Cardiac fibroblast (primary cell): ENCODE measurements at regions not wholly inside any gene's neighbourhood (a gene's known extent, or its start where the extent isn't known, plus 50 kb on each side); places are given as distances from the start of the nearest gene placed in this dataset.
A peak's percentile ranks its signal among the peaks of the same experiment; 100 is the strongest.

Source experiments
- DNase-seq, 2 donors: peaks; one replicate each; pipeline versions ENCODE4 v3.0.0 to v3.0.0-alpha.2; 2010; ENCODE audit warnings: low read depth in 2 of 2
- H3K4me3 ChIP-seq, 2 donors: replicated peaks in 1 of 2; 1 replicate in 1 of 2; 2 replicates in 1 of 2; pipeline ENCODE4 v1.5.1; 2011; ENCODE audit warnings: low read depth in 2 of 2, low read length in 2 of 2, mild to moderate bottlenecking in 2 of 2, moderate library complexity in 1 of 2
- CTCF ChIP-seq: IDR thresholded peaks from one replicate; pipeline ENCODE4 v1.5.1; 2011; ENCODE audit warnings: low read depth, mild to moderate bottlenecking, low read length, inconsistent platforms

- H3K4me3 ChIP-seq, result no peak overlapping the region
- no peak for DNase-seq
- TF ChIP-seq CTCF, result no peak
Observed at GRCh38 chr13:44664308-44664707, 88.2 kb upstream of the TSC22D1 start.

GRCh38 chr13:44662515-44662914 is 86.4 kb upstream of the TSC22D1 start:
- H3K4me3 ChIP-seq, result no peak overlapping the region
- no peak for DNase-seq
- no peak for TF ChIP-seq CTCF

DNA sequence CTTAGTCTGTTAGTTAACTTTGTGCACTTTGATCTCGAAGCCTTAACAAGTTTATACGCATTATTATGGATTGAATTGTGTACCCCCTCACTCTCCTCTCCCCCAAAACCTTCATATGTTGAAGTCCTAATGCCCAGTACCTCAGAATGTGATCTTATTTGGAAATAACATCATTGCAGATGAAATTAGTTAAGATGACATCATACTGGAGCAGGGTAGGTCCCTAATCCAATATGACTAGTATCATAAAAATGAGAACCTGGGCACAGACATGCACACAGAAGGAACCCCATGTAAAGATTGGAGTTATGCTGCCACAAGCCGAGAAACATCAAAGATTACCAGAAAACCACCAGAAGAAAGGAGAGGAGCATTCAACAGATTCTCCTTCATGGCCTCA is 85.8 kb upstream of the TSC22D1 start:
- no peak overlapping the region for H3K4me3 ChIP-seq
- no peak for TF ChIP-seq CTCF
- no peak for DNase-seq

DNA sequence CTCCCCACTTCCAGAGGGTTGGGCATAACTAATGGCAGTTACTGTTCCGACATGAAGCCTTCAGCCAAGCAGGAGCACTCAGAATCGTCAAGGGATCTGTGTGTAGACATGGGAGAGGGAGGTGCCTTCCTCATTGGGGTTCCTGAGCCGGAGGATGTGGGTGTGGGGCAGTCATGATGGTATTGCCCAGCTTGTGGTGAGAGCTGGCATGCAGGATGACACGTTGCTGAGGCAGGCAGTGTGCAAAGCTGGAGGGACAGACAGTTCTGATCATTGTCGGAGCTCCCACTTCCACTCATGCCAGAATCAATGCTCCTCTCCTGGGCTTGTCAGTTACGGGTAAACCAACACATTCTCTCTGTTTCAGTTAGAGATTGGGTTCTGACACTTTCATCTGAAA is 83.9 kb upstream of the TSC22D1 start:
- no peak for TF ChIP-seq CTCF
- H3K4me3 ChIP-seq, result no peak overlapping the region
- peak in 1 of 2 donors; percentile 23 for DNase-seq

DNA sequence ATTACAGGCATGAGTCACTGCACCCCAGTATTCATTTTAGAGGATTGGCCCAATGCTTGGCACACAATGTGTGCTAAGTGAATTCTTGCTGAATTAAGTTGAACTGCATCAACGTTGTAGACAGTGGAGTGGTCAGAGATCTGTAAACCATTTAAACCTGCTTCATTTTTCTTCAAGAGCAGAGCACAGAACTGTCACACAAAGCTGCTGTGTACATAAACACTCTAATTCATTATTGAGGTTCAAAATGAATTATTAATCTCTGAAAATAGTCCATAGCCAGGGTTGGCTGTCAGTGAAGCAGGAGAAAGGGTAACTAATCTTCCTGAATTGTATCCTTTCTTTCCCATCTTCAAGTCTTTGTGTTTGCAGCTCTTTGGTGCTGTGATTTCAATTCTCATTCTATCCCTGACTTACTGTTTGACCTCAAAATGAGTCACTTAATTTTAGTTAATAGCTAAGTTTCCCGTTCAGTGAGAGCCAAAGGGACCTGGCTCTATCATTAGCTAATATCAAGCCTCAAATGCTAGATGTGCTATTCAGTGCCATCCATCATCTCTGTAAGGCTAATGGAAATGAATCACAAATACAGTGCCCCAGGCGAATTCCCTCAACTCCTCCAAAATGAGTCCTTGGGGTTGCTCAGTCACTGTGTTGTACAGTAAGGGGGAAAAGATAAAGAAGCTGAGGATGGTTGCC is 77.0 kb upstream of the TSC22D1 start:
- DNase-seq, result no peak
- no peak overlapping the region for H3K4me3 ChIP-seq
- TF ChIP-seq CTCF, result no peak

DNA sequence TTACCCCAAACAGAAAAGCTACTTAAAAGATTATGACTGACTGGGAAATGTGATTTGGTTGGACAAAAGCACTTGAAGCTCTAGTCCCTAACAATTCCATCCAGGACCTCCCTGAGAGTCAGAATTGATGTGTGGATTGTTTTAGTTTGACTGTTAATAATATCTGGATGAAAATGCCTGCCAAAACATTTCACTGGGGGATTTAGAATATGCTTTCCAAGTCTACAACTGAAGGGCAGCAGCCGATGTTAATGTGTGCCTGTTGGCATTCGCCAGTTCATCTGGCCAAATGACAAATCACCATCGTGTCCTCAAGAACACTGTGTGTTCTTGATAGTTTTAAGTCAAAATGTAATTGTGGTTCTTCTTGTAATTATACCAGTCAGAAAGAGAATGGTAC is 76.0 kb upstream of the TSC22D1 start:
- DNase-seq, result peak in 1 of 2 donors; percentile 35
- no peak overlapping the region for H3K4me3 ChIP-seq
- TF ChIP-seq CTCF, result no peak

DNA sequence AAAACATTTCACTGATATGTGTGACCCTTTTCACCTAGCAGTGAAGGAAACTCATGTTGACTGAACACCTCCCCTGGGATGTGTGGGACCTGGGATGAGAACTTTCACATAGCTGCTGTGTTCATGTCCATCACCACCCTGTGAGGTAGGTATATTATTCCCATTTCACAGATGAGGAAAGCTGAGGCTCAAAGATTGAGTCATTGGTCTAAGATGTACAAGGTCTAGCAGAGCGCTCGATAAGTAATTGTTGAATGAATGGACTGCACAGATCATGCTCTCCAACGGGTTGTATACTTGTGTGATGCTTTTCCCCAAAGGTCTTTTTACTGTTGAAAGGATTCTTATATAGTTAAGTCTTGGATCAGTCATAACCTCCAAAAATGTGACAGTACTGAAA is 75.6 kb upstream of the TSC22D1 start:
- no peak overlapping the region for H3K4me3 ChIP-seq
- TF ChIP-seq CTCF, result no peak
- no peak for DNase-seq
